Esophagus (tissue), 2 donors: ENCODE measurements at regions not wholly inside any gene's neighbourhood (a gene's known extent, or its start where the extent isn't known, plus 50 kb on each side); places are given as distances from the start of the nearest gene placed in this dataset.

Experiments
- H3K27ac ChIP-seq, 2 donors: one replicate each; pipeline ENCODE4 v1.5.1; 2013; ENCODE audit warnings: low read depth in 2 of 2, mild to moderate bottlenecking in 2 of 2, inconsistent platforms in 1 of 2, low read length in 1 of 2, moderate library complexity in 1 of 2
- H3K27me3 ChIP-seq, 2 donors: one replicate each; pipeline ENCODE4 v1.6.1; 2013; ENCODE audit warnings: low read length in 2 of 2, control low read depth in 1 of 2, mild to moderate bottlenecking in 1 of 2; ENCODE audit not compliant: insufficient read depth in 2 of 2, control insufficient read depth in 1 of 2
- H3K36me3 ChIP-seq, 2 donors: one replicate each; pipeline ENCODE4 v1.6.1; 2013; ENCODE audit warnings: low read length in 1 of 2; ENCODE audit not compliant: control insufficient read depth in 2 of 2, insufficient read depth in 2 of 2
- H3K4me1 ChIP-seq, 2 donors: one replicate each; pipeline ENCODE4 v1.6.1; 2013; ENCODE audit warnings: low read length in 1 of 2; ENCODE audit not compliant: control insufficient read depth in 2 of 2, insufficient read depth in 2 of 2
- H3K4me3 ChIP-seq, 2 donors: one replicate each; pipeline ENCODE4 v1.5.1; 2013; ENCODE audit warnings: low read length in 2 of 2, mild to moderate bottlenecking in 2 of 2, low read depth in 1 of 2, moderate library complexity in 1 of 2
- H3K9me3 ChIP-seq, 2 donors: one replicate each; pipeline ENCODE4 v1.6.1; 2013; ENCODE audit warnings: mild to moderate bottlenecking in 2 of 2, low read depth in 1 of 2, low read length in 1 of 2, moderate library complexity in 1 of 2; ENCODE audit not compliant: control insufficient read depth in 2 of 2, insufficient read depth in 1 of 2
- WGBS, 2 donors: extraction: QIAGEN DNeasy Blood & Tissue Kit; methylation state at CpG; one replicate each; pipeline ENCODE4 v1.1.7; 2013; 5-methylcytosine and 5-hydroxymethylcytosine counted together
- donor health status: healthy with polysubstance abuse.
- donor health status: Bipolar disorder and iron deficiency.

GRCh38 chr7:114095885-114096284 is 177.1 kb upstream of the PPP1R3A start:
- Histone ChIP-seq H3K4me1 (no peaks in the 10 kb centered on the region), H3K36me3 (no peaks in the 10 kb centered on the region), H3K9me3 (no peaks in the 10 kb centered on the region), H3K27ac (no peak overlapping the region), H3K27me3 (peaks cover 0 to 3% of the 10 kb centered on the region in 2 donors), H3K4me3 (no peak overlapping the region)
- WGBS, 2 donors, result 92 to 94% methylated on average over 4 of the region's 4 CpGs

DNA sequence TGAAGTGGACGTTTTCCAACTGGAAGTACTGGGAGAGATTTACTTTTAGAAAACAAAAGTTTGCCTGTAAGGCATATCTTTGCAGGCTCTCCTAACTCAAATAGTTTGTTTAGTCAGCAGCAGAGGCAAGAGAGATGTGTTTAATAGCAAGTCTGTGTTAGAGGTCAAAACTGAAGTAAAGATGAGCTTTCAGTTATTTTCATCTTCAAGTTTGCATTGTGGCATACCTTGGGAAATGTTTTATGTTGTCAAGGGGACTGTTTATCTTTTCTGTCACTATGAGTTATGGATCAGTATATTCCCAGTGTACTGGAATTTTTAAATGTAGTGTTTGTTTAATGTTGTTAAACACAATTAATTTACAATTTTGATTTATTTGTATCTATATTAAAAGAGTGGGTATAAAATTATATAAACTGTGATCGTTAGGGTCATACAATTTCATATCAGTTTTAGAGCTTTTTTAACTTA is 169.7 kb upstream of the PPP1R3A start:
- 30 to 35% methylated on average over 2 of the region's 2 CpGs for WGBS, 2 donors
- peak overlapping the region in 1 of 2 donors; percentile 63 for H3K27ac ChIP-seq
- H3K36me3 ChIP-seq, result no peaks in the 10 kb centered on the region
- H3K27me3 ChIP-seq, result no peaks in the 10 kb centered on the region
- no peaks in the 10 kb centered on the region for H3K9me3 ChIP-seq
- H3K4me3 ChIP-seq, result peak overlapping the region in 1 of 2 donors; percentile 59
- peaks cover 0 to 3% of the 10 kb centered on the region in 2 donors for H3K4me1 ChIP-seq

- Histone ChIP-seq H3K36me3 (no peaks in the 10 kb centered on the region), H3K4me3 (peak overlapping the region; percentile 59 to 76), H3K9me3 (no peaks in the 10 kb centered on the region), H3K4me1 (peaks cover 0 to 3% of the 10 kb centered on the region in 2 donors), H3K27me3 (no peaks in the 10 kb centered on the region), H3K27ac (peak overlapping the region; percentile 95)
- WGBS, 2 donors, result 10 to 14% methylated on average over 32 of the region's 32 CpGs
These were observed 169.1 kb upstream of the PPP1R3A start for GRCh38 chr7:114087653-114088469.

DNA sequence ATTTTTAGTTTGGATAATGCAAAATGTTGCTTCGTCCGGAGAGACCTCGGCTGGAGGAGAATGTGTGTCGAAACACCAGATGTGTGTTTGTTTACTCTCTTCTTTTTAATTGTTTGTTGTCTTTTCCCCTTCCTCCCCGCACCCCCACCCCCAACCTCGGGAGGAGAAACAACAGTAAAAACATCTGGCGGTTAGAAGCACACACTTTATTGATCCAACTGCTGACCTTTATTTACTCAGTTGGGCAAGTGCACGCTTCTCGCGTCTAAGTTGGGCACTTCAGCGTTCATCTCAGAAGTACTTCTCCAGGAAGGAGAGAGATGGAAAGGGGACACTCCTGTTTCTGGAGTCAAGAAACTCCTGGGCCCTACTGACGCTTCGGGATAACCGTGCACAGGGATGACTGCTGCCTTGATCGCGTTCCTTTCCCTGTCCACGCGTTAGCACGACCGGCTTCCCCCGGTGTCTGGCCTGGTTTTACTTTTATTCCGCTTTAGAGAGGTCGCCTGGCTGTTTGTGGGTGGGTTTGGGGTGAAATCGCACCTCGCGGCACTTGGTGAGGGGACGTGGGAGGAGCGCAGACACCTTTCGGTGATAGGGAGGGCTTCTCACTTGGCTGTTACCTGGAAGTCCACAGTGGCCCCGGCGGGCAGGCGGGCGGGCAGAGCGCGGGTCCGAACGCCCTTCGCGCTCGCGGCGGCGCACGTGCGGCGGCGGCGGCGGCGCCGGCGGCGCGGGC is 168.3 kb upstream of the PPP1R3A start:
- Histone ChIP-seq H3K4me3 (peak overlapping the region; percentile 59 to 76), H3K27ac (peak overlapping the region; percentile 95), H3K9me3 (no peaks in the 10 kb centered on the region), H3K36me3 (no peaks in the 10 kb centered on the region), H3K4me1 (peaks cover 0 to 3% of the 10 kb centered on the region in 2 donors), H3K27me3 (no peaks in the 10 kb centered on the region)
- WGBS, 2 donors, result 1 to 3% methylated on average over 54 of the region's 54 CpGs

- WGBS, 2 donors, result 1% methylated on average over 31 of the region's 31 CpGs
- H3K27ac ChIP-seq, result peak overlapping the region; percentile 95
- H3K36me3 ChIP-seq, result no peaks in the 10 kb centered on the region
- no peaks in the 10 kb centered on the region for H3K27me3 ChIP-seq
- peaks cover 0 to 3% of the 10 kb centered on the region in 2 donors for H3K4me1 ChIP-seq
- peak overlapping the region; percentile 59 to 76 for H3K4me3 ChIP-seq
- H3K9me3 ChIP-seq, result no peaks in the 10 kb centered on the region
These were observed 167.7 kb upstream of the PPP1R3A start for GRCh38 chr7:114086537-114086913.

DNA sequence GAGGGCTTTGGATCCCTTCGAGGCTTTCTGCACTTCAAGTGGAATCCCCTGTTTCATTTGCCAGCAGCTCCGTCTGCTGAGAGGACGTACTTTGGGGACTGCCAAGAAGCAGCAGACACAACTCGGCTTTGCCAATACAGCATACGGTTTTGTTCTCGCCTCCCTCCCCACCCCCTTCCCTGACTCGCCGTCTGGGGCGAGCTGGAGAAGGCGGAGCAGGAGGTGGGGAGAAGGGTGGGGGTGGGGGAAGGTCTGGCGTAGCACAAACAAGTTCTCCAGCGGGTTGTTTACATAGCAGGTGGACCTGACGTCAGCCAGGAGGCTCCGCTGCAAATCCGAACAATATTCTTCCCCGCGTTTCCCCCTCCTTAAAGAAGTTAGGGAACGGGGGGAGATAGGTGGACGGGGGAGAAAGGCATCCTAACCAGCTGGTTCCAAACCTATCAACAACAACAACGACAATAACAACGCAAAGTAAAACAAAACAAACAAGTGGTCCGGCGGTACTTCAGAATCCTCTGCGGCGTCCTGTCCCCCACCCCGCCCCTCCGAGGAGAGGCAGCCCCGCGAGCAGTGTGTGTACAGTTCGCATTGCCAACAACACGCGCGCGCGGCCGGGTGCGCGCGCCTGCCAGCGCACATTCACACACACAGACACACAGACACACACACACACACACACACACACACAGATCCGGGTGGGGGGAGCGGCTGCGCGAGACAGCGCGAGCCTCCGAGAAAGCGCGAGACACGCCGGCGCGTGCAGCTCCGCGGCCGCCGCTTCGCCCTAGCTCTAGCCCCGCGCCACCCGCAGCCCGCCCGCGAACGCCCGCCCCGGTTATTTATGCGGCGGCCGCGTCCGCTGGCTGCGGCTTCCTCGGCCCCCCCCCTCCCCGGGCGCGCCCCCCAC is 167.0 kb upstream of the PPP1R3A start:
- peak overlapping the region; percentile 95 for H3K27ac ChIP-seq
- H3K27me3 ChIP-seq, result no peaks in the 10 kb centered on the region
- no peaks in the 10 kb centered on the region for H3K9me3 ChIP-seq
- H3K36me3 ChIP-seq, result no peaks in the 10 kb centered on the region
- peak overlapping the region; percentile 59 to 76 for H3K4me3 ChIP-seq
- H3K4me1 ChIP-seq, result peaks cover 0 to 3% of the 10 kb centered on the region in 2 donors
- WGBS, 2 donors, result 1 to 2% methylated on average over 56 to 77 of the region's 77 CpGs

DNA sequence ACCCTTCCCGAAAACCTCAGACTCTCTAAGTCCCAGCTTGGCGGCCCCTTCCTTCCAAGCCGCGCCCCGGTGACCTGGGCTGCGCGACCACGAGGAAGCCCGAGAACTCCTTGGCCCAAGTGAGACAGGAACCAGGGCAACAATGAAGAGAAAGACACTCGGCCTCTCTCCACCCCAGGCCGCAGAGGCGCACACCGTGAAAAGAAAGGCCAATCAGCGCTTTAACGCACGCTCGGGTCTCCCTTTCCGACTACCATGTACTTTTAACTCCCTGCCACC is 166.4 kb upstream of the PPP1R3A start:
- H3K27me3 ChIP-seq, result no peaks in the 10 kb centered on the region
- H3K9me3 ChIP-seq, result no peaks in the 10 kb centered on the region
- 1 to 2% methylated on average over 18 of the region's 18 CpGs for WGBS, 2 donors
- H3K4me1 ChIP-seq, result peaks cover 0 to 3% of the 10 kb centered on the region in 2 donors
- H3K36me3 ChIP-seq, result no peaks in the 10 kb centered on the region
- peak overlapping the region; percentile 59 to 76 for H3K4me3 ChIP-seq
- H3K27ac ChIP-seq, result peak overlapping the region; percentile 95

DNA sequence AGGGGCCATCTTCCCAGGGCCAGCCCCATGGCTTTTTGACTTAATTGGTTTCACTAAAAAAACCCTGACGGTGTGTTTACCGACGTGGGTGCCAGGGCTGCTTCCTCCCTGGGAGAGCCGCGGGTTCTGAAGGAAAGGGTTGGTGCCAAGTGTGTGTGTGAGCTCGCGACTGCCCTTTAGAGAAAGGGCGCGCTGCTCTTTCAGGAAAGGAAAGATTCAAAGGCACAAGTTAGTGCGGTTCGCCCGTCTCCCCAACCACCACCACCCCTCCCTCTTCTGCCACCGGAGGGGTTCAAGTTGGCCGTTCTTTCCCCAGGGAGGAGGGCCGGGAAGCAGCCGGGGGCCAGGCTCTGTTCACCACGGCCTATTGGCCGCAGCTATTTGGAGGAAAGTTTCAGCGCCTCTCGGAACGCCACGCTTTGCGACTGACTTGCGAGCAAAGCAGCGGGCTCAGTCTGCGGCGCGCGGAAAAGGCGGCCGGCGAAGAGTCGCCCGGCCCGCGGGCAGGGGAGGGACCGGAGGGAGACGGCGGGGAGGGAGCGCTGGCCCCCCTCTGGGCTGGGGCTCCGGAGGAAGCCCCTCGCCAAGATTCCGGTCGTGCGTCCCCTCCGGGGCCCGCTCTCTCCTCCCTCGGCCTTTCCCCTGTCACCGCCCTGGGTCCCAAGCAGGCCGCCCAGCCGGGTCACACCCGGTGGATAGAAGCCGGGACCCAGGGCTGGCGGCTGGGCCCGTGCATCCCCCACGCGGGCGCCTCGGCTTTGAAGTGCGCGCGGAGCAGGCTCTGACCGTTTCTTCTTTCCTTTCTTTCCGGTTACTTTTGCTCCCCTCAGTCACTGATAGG is 165.9 kb upstream of the PPP1R3A start:
- Histone ChIP-seq H3K27ac (peak overlapping the region; percentile 95), H3K4me3 (peak overlapping the region; percentile 59 to 76), H3K27me3 (no peaks in the 10 kb centered on the region), H3K36me3 (no peaks in the 10 kb centered on the region), H3K4me1 (peaks cover 0 to 3% of the 10 kb centered on the region in 2 donors), H3K9me3 (no peaks in the 10 kb centered on the region)
- WGBS, 2 donors, result 1% methylated on average over 58 to 64 of the region's 64 CpGs
